ENCODE measurements at regions not wholly inside any gene's neighbourhood (a gene's known extent, or its start where the extent isn't known, plus 50 kb on each side); places are given as distances from the start of the nearest gene placed in this dataset.

GRCh38 chr4:189828081-189828697, 112.5 kb upstream of the FRG1 start:
- Histone ChIP-seq H3K27ac (no peak overlapping the region), H3K36me3 (no peaks in the 10 kb centered on the region), H3K4me1 (no peaks in the 10 kb centered on the region), H3K4me3 (no peak overlapping the region), H3K27me3 (no peaks in the 10 kb centered on the region), H3K9me3 (no peaks in the 10 kb centered on the region)
- TF ChIP-seq POLR2A (IDR thresholded peaks at IDR 0.05) (no peak), CTCF (IDR thresholded peaks at IDR 0.05) (no peak)
- intact Hi-C loops (cut with DNase I; ENCODE audit: low total_unique reads), result no loop called here
- no peak for DNase-seq

GRCh38 chr4:189832528-189832927, 108.1 kb upstream of the FRG1 start:
- H3K36me3 ChIP-seq, result no peaks in the 10 kb centered on the region
- H3K27ac ChIP-seq, result no peak overlapping the region
- TF ChIP-seq POLR2A (IDR thresholded peaks at IDR 0.05) (no peak), CTCF (IDR thresholded peaks at IDR 0.05) (no peak)
- H3K27me3 ChIP-seq, result no peaks in the 10 kb centered on the region
- no peak for DNase-seq
- no peaks in the 10 kb centered on the region for H3K9me3 ChIP-seq
- intact Hi-C loops (cut with DNase I; ENCODE audit: low total_unique reads), result no loop called here
- no peaks in the 10 kb centered on the region for H3K4me1 ChIP-seq
- H3K4me3 ChIP-seq, result no peak overlapping the region

GRCh38 chr4:189834616-189835015, 106.1 kb upstream of the FRG1 start:
- no peak for TF ChIP-seq CTCF (IDR thresholded peaks at IDR 0.05)
- no peak for TF ChIP-seq POLR2A (IDR thresholded peaks at IDR 0.05)
- intact Hi-C loops (cut with DNase I; ENCODE audit: low total_unique reads), result no loop called here
- no peak for DNase-seq
- Histone ChIP-seq H3K27me3 (no peaks in the 10 kb centered on the region), H3K9me3 (no peaks in the 10 kb centered on the region), H3K4me3 (no peak overlapping the region), H3K27ac (no peak overlapping the region), H3K36me3 (no peaks in the 10 kb centered on the region), H3K4me1 (no peaks in the 10 kb centered on the region)

GRCh38 chr4:189835505-189835904, 105.2 kb upstream of the FRG1 start:
- Histone ChIP-seq H3K4me1 (no peaks in the 10 kb centered on the region), H3K27me3 (no peaks in the 10 kb centered on the region), H3K36me3 (no peaks in the 10 kb centered on the region), H3K9me3 (no peaks in the 10 kb centered on the region), H3K4me3 (no peak overlapping the region), H3K27ac (no peak overlapping the region)
- intact Hi-C loops (cut with DNase I; ENCODE audit: low total_unique reads), result no loop called here
- DNase-seq, result no peak
- TF ChIP-seq POLR2A (IDR thresholded peaks at IDR 0.05), result no peak
- TF ChIP-seq CTCF (IDR thresholded peaks at IDR 0.05), result no peak

- Histone ChIP-seq H3K4me1 (no peaks in the 10 kb centered on the region), H3K9me3 (no peaks in the 10 kb centered on the region), H3K27me3 (no peaks in the 10 kb centered on the region), H3K4me3 (no peak overlapping the region), H3K36me3 (no peaks in the 10 kb centered on the region), H3K27ac (no peak overlapping the region)
- DNase-seq, result no peak
- no peak for TF ChIP-seq POLR2A (IDR thresholded peaks at IDR 0.05)
- TF ChIP-seq CTCF (IDR thresholded peaks at IDR 0.05), result no peak
- intact Hi-C loops (cut with DNase I; ENCODE audit: low total_unique reads), result no loop called here
These were observed 103.2 kb upstream of the FRG1 start for GRCh38 chr4:189837471-189837870.
